ENCODE measurements at regions not wholly inside any gene's neighbourhood (a gene's known extent, or its start where the extent isn't known, plus 50 kb on each side); places are given as distances from the start of the nearest gene placed in this dataset.
"Not testable (repeated sequence)": the region's sequence is repeated elsewhere in the genome, so short reads cannot be mapped to it uniquely, and the experiment has no call there.

GRCh38 chr6:22214314-22214713 lies 82.5 kb downstream of the PRL start:
- ATAC-seq: no peak

GRCh38 chr6:22215474-22215873 lies 81.4 kb downstream of the PRL start:
- ATAC-seq: not testable (repeated sequence)

More at GRCh38 chr6:22214314-22214713, 82.5 kb downstream of the PRL start:
- TF ChIP-seq CSRNP3 (CRISPR knock-in tag; IDR thresholded peaks at IDR 0.05) (no peak), ARNTL (CRISPR knock-in tag; IDR thresholded peaks at IDR 0.05; ENCODE audit: borderline replicate concordance, low read depth) (no peak), ZFP30 (CRISPR knock-in tag; IDR thresholded peaks at IDR 0.05) (no peak), TCF4 (CRISPR knock-in tag; IDR thresholded peaks at IDR 0.05; ENCODE audit: borderline replicate concordance) (no peak), ZNF8 (CRISPR knock-in tag; IDR thresholded peaks at IDR 0.05) (no peak), CSDC2 (CRISPR knock-in tag; IDR thresholded peaks at IDR 0.05) (no peak), ZNF70 (CRISPR knock-in tag; IDR thresholded peaks at IDR 0.05) (no peak), ISL1 (CRISPR knock-in tag; IDR thresholded peaks at IDR 0.05) (no peak), PATZ1 (CRISPR knock-in tag; IDR thresholded peaks at IDR 0.05; ENCODE audit: borderline replicate concordance) (no peak), GLIS3 (CRISPR knock-in tag; IDR thresholded peaks at IDR 0.05) (no peak), CREB5 (CRISPR knock-in tag; IDR thresholded peaks at IDR 0.05; ENCODE audit: low read depth) (no peak), ESRRG (CRISPR knock-in tag; IDR thresholded peaks at IDR 0.05) (no peak), TSHZ2 (CRISPR knock-in tag; IDR thresholded peaks at IDR 0.05) (no peak), PPARA (CRISPR knock-in tag; IDR thresholded peaks at IDR 0.05; ENCODE audit: borderline replicate concordance) (no peak), BACH2 (CRISPR knock-in tag; IDR thresholded peaks at IDR 0.05; ENCODE audit: borderline replicate concordance) (no peak), POU6F1 (CRISPR knock-in tag; IDR thresholded peaks at IDR 0.05; ENCODE audit: borderline replicate concordance, low read depth) (no peak), ZC3H10 (CRISPR knock-in tag; IDR thresholded peaks at IDR 0.05) (no peak), ZFP3 (CRISPR knock-in tag; IDR thresholded peaks at IDR 0.05) (no peak), ZNF565 (CRISPR knock-in tag; conservative IDR thresholded peaks at IDR 0.05; ENCODE audit: low read depth) (no peak), OSR1 (CRISPR knock-in tag; IDR thresholded peaks at IDR 0.05) (no peak)

GRCh38 chr6:22218410-22218809 lies 78.4 kb downstream of the PRL start:
- TF ChIP-seq TSHZ2 (CRISPR knock-in tag; IDR thresholded peaks at IDR 0.05): no peak
- no peak for TF ChIP-seq OSR1 (CRISPR knock-in tag; IDR thresholded peaks at IDR 0.05)
- TF ChIP-seq BACH2 (CRISPR knock-in tag; IDR thresholded peaks at IDR 0.05; ENCODE audit: borderline replicate concordance): no peak
- ATAC-seq: no peak
